RWPE2 (cell line): ENCODE measurements at regions not wholly inside any gene's neighbourhood (a gene's known extent, or its start where the extent isn't known, plus 50 kb on each side); places are given as distances from the start of the nearest gene placed in this dataset.
"Not testable (repeated sequence)": the region's sequence is repeated elsewhere in the genome, so short reads cannot be mapped to it uniquely, and the experiment has no call there.

ENCODE experiments used
- ATAC-seq: fragments of 200-7000 bp; cut with Tn5 transposase; 3 replicates; pipeline ENCODE4 v1.9.1; 2021; ENCODE audit warnings: low read depth
- DNase-seq: peaks from one replicate; pipeline ENCODE4 v3.0.0-alpha.2; 2020; ENCODE audit warnings: low spot score
- H3K27ac ChIP-seq: fragments of 450-650 bp; 2 replicates; pipeline ENCODE4 v1.5.1; 2017; ENCODE audit warnings: mild to moderate bottlenecking; ENCODE audit not compliant: poor library complexity, severe bottlenecking
- H3K27me3 ChIP-seq: fragments of 250-450 bp; sonication (Bioruptor Pico); 2 replicates; pipeline ENCODE4 v1.5.1; 2021; ENCODE audit warnings: mild to moderate bottlenecking, moderate library complexity; ENCODE audit not compliant: insufficient read depth, poor library complexity, severe bottlenecking
- H3K36me3 ChIP-seq: fragments of 250-450 bp; sonication (Bioruptor Pico); 2 replicates; pipeline ENCODE4 v1.5.1; 2020; ENCODE audit warnings: low read depth, mild to moderate bottlenecking, moderate library complexity
- H3K4me1 ChIP-seq: fragments of 250-450 bp; sonication (Bioruptor Pico); 2 replicates; pipeline ENCODE4 v1.5.1; 2021; ENCODE audit warnings: mild to moderate bottlenecking, moderate library complexity; ENCODE audit not compliant: insufficient read depth, poor library complexity, severe bottlenecking
- H3K4me3 ChIP-seq: fragments of 250-450 bp; sonication (Bioruptor Pico); 2 replicates; pipeline ENCODE4 v1.5.1; 2021; ENCODE audit warnings: mild to moderate bottlenecking, moderate library complexity; ENCODE audit not compliant: severe bottlenecking
- H3K9me3 ChIP-seq: fragments of 250-450 bp; sonication (Bioruptor Pico); 2 replicates; pipeline ENCODE4 v1.5.1; 2021; ENCODE audit warnings: mild to moderate bottlenecking, moderate library complexity; ENCODE audit not compliant: severe bottlenecking
- CTCF ChIP-seq: fragments of 450-650 bp; IDR thresholded peaks from one replicate; pipeline ENCODE4 v1.5.1; 2017; ENCODE audit warnings: mild to moderate bottlenecking, moderate library complexity; ENCODE audit not compliant: poor library complexity, severe bottlenecking

GRCh38 chr2:118371515-118371914, 283.2 kb downstream of the INSIG2 start:
- H3K4me1 ChIP-seq: no peaks in the 10 kb centered on the region
- H3K4me3 ChIP-seq: no peak overlapping the region
- ATAC-seq (peak; percentile 71), DNase-seq (no peak)
- H3K27ac ChIP-seq: no peak overlapping the region
- no peaks in the 10 kb centered on the region for H3K27me3 ChIP-seq
- H3K9me3 ChIP-seq: no peaks in the 10 kb centered on the region
- TF ChIP-seq CTCF: peak; percentile 88
- H3K36me3 ChIP-seq: no peaks in the 10 kb centered on the region

- not testable (repeated sequence) for H3K36me3 ChIP-seq, H3K27me3 ChIP-seq, H3K4me1 ChIP-seq, H3K27ac ChIP-seq, ATAC-seq, DNase-seq, H3K4me3 ChIP-seq, H3K9me3 ChIP-seq
Measured at GRCh38 chr2:118369521-118369920, 281.2 kb downstream of the INSIG2 start.

GRCh38 chr2:118363604-118364003, 275.3 kb downstream of the INSIG2 start:
- TF ChIP-seq CTCF: no peak
- DNase-seq (no peak), ATAC-seq (no peak)
- no peak overlapping the region for H3K27ac ChIP-seq
- H3K36me3 ChIP-seq: no peaks in the 10 kb centered on the region
- no peaks in the 10 kb centered on the region for H3K27me3 ChIP-seq
- H3K4me3 ChIP-seq: no peak overlapping the region
- no peaks in the 10 kb centered on the region for H3K4me1 ChIP-seq
- H3K9me3 ChIP-seq: no peaks in the 10 kb centered on the region

GRCh38 chr2:118356051-118356450, 267.8 kb downstream of the INSIG2 start:
- TF ChIP-seq CTCF: no peak
- DNase-seq (no peak), ATAC-seq (no peak)
- H3K36me3 ChIP-seq: no peaks in the 10 kb centered on the region
- no peak overlapping the region for H3K4me3 ChIP-seq
- no peaks in the 10 kb centered on the region for H3K4me1 ChIP-seq
- H3K9me3 ChIP-seq: no peaks in the 10 kb centered on the region
- no peaks in the 10 kb centered on the region for H3K27me3 ChIP-seq
- no peak overlapping the region for H3K27ac ChIP-seq

- Histone ChIP-seq H3K4me1 (no peaks in the 10 kb centered on the region), H3K9me3 (no peaks in the 10 kb centered on the region), H3K27me3 (no peaks in the 10 kb centered on the region), H3K4me3 (no peak overlapping the region), H3K36me3 (no peaks in the 10 kb centered on the region), H3K27ac (no peak overlapping the region)
- TF ChIP-seq CTCF: no peak
- ATAC-seq: no peak
- no peak for DNase-seq
Measured at GRCh38 chr2:118351796-118352195, 263.5 kb downstream of the INSIG2 start.

- ATAC-seq (no peak), DNase-seq (no peak)
- no peaks in the 10 kb centered on the region for H3K4me1 ChIP-seq
- H3K36me3 ChIP-seq: no peaks in the 10 kb centered on the region
- no peaks in the 10 kb centered on the region for H3K27me3 ChIP-seq
- no peak overlapping the region for H3K4me3 ChIP-seq
- H3K27ac ChIP-seq: no peak overlapping the region
- H3K9me3 ChIP-seq: no peaks in the 10 kb centered on the region
- no peak for TF ChIP-seq CTCF
Measured at GRCh38 chr2:118350621-118351020, 262.4 kb downstream of the INSIG2 start.
